ENCODE measurements at regions not wholly inside any gene's neighbourhood (a gene's known extent, or its start where the extent isn't known, plus 50 kb on each side); places are given as distances from the start of the nearest gene placed in this dataset.

- no peak for TF ChIP-seq CTCF (conservative IDR thresholded peaks at IDR 0.05; ENCODE audit: low read depth, low read length)
- no peak overlapping the region for H3K4me3 ChIP-seq (ENCODE audit: low read depth, low read length)
- no peak for DNase-seq (ENCODE audit: low read depth)
Measured at GRCh38 chr3:72171946-72172345, 387.0 kb upstream of the PROK2 start.

- H3K4me3 ChIP-seq (ENCODE audit: low read depth, low read length): no peak overlapping the region
- no peak for TF ChIP-seq CTCF (conservative IDR thresholded peaks at IDR 0.05; ENCODE audit: low read depth, low read length)
- DNase-seq (ENCODE audit: low read depth): no peak
Measured at GRCh38 chr3:72171463-72171881, 386.5 kb upstream of the PROK2 start.

- no peak for TF ChIP-seq CTCF (conservative IDR thresholded peaks at IDR 0.05; ENCODE audit: low read depth, low read length)
- no peak overlapping the region for H3K4me3 ChIP-seq (ENCODE audit: low read depth, low read length)
- DNase-seq (ENCODE audit: low read depth): no peak
Measured at GRCh38 chr3:72169561-72170472, 384.9 kb upstream of the PROK2 start.

GRCh38 chr3:72169120-72169519, 384.2 kb upstream of the PROK2 start:
- no peak overlapping the region for H3K4me3 ChIP-seq (ENCODE audit: low read depth, low read length)
- TF ChIP-seq CTCF (conservative IDR thresholded peaks at IDR 0.05; ENCODE audit: low read depth, low read length): no peak
- no peak for DNase-seq (ENCODE audit: low read depth)

- H3K4me3 ChIP-seq (ENCODE audit: low read depth, low read length): no peak overlapping the region
- no peak for TF ChIP-seq CTCF (conservative IDR thresholded peaks at IDR 0.05; ENCODE audit: low read depth, low read length)
- DNase-seq (ENCODE audit: low read depth): no peak
Measured at GRCh38 chr3:72165808-72166207, 380.9 kb upstream of the PROK2 start.

- no peak for DNase-seq (ENCODE audit: low read depth)
- H3K4me3 ChIP-seq (ENCODE audit: low read depth, low read length): no peak overlapping the region
- TF ChIP-seq CTCF (conservative IDR thresholded peaks at IDR 0.05; ENCODE audit: low read depth, low read length): no peak
Measured at GRCh38 chr3:72165317-72165716, 380.4 kb upstream of the PROK2 start.

GRCh38 chr3:72164635-72164978, 379.7 kb upstream of the PROK2 start:
- DNase-seq (ENCODE audit: low read depth): no peak
- TF ChIP-seq CTCF (conservative IDR thresholded peaks at IDR 0.05; ENCODE audit: low read depth, low read length): no peak
- no peak overlapping the region for H3K4me3 ChIP-seq (ENCODE audit: low read depth, low read length)
